GM21447 (cell line): ENCODE measurements at regions not wholly inside any gene's neighbourhood (a gene's known extent, or its start where the extent isn't known, plus 50 kb on each side); places are given as distances from the start of the nearest gene placed in this dataset.

Experiments used
- ATAC-seq: cut with Tn5 transposase; IDR thresholded peaks from one replicate; pipeline ENCODE4 v1.9.1; 2021; ENCODE audit not compliant: unreplicated experiment

GRCh38 chr12:22893878-22894277 lies 268.9 kb downstream of the ETNK1 start:
- no peak for ATAC-seq

- ATAC-seq, result no peak
Observed at GRCh38 chr12:22899184-22899583, 274.2 kb downstream of the ETNK1 start.

DNA sequence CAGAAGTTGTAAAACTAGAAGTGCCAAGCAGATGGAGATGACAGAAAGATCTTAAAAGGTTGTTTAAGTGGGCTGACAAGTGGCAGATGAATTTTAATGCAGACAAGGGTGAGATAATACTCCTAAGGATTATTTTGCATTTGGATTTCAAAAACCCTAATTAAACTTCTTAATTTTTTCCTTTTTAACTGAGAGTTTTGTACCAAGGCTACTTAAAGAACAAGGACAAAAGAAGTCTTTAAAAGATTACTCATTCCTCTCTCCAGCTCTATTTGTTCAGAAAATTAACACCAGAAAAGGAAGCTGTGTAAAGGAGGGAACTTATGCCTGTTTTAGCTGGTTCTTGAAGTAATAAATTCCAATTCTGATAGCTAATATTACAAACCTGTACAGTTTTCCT lies 275.4 kb downstream of the ETNK1 start:
- no peak for ATAC-seq

DNA sequence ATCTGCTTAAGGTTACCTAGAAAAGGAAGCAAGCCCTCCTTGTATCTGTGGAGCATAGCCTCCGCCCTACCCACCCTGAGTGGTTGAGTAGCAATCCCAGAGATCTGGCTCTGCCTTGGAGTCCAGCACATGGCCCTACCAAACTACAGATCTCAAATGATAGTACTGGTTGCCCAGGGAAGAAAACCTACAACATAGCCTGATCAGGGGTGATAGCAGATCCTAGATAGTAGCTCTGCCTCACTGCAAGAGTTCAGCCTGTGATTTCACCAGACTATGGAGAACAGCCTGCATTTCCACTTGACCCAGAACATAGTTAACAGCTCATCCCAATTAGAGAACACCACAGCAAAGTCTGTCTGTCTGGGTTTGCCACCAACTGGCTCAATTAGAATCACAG lies 279.5 kb downstream of the ETNK1 start:
- ATAC-seq, result no peak

- no peak for ATAC-seq
Observed at GRCh38 chr12:22916241-22916640, 291.3 kb downstream of the ETNK1 start.

GRCh38 chr12:22916815-22917214 lies 291.8 kb downstream of the ETNK1 start:
- no peak for ATAC-seq

- no peak for ATAC-seq
Observed at GRCh38 chr12:22919883-22920282, 294.9 kb downstream of the ETNK1 start.

- no peak for ATAC-seq
Observed at GRCh38 chr12:22923768-22924167, 298.8 kb downstream of the ETNK1 start.

- no peak for ATAC-seq
Observed at GRCh38 chr12:22924391-22924790, 299.4 kb downstream of the ETNK1 start.

GRCh38 chr12:22925623-22926022 lies 300.7 kb downstream of the ETNK1 start:
- ATAC-seq, result no peak

DNA sequence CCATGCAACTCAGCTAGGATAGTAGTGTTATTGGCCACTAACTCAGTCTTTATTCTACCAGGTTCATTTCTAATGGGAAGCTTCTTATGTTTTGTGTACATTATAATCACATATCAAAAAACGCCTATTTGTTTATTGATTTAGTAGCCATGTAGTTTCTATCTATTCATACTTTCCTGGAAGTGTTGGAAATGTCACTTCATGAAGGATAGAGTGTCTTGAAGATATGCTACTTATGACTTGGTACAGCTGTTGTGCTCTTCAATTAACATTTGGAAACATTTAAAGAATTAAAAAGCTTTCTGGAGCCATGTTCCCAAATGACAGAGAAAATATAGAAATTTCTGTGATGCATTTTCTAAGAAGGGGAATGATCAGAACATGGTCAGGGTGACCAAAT lies 307.5 kb downstream of the ETNK1 start:
- ATAC-seq, result no peak

GRCh38 chr12:22935090-22935489 lies 310.1 kb downstream of the ETNK1 start:
- no peak for ATAC-seq

GRCh38 chr12:22935501-22935900 lies 310.5 kb downstream of the ETNK1 start:
- ATAC-seq, result no peak

GRCh38 chr12:22938323-22938722 lies 313.4 kb downstream of the ETNK1 start:
- no peak for ATAC-seq

GRCh38 chr12:22951206-22951605 lies 326.2 kb downstream of the ETNK1 start:
- no peak for ATAC-seq

GRCh38 chr12:22956690-22957089 lies 331.7 kb downstream of the ETNK1 start:
- no peak for ATAC-seq

GRCh38 chr12:22967171-22967570 lies 342.2 kb downstream of the ETNK1 start:
- ATAC-seq, result no peak

DNA sequence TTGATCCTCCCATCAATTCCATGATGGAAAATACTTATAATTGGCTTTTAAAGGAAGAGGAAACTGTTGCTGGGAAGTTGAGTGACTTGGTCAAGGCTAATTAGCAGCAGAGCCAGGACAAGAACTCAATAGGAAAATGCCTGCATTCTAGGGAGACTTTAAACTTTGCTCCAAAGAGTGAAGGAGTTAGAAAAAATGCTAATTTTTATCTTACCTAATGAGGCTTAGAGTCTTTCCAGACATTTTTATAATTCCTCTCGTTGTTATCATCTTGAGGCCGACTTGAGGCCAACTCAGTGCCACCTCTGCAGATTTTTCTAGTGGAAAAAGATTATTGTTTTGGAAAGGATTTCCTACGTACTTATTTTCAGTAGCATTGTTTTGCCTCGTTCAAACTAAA lies 344.6 kb downstream of the ETNK1 start:
- no peak for ATAC-seq

GRCh38 chr12:22971247-22971646 lies 346.3 kb downstream of the ETNK1 start:
- ATAC-seq, result no peak

DNA sequence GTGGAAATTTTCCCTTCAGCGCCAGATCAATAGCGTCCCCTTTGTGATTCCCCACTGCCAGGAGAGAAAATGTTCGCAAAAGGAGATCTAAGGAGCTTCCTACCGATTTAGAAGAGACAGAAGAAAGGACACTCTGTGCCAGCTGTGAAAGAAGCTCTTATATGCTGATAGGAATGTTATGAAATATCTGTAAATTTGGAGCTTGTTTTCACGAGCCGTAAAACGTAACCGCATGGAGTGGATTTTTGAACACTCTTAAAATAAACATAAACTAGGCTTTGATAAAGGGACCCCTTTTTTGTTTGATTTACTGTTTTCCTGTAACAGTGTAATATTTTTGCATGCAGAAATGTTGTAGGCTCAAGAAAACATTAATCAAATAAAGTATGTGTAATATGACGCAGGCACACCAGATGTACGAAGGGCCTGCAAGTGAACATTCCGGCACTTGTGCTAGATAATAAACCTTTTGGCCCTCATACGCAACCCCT lies 346.8 kb downstream of the ETNK1 start:
- no peak for ATAC-seq

GRCh38 chr12:22974865-22975264 lies 349.9 kb downstream of the ETNK1 start:
- ATAC-seq, result no peak

DNA sequence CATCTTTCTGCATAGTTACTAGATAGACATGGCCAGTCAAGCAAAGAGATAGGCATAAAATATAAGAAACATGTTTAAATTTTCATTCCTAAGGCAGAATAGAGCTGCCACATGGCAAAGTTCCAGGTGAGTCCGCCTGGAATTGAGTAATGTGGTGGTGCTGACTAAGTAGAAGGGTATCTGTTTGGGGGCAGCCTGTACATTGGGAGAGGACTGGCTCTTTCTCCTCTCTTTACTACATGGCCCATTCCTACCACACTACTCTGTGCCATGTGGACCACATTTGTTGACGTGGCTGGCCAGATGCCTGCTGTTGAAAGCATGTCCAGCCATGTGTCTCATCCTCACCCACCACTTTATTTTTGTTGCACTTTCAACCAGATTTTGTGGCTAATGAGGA lies 354.0 kb downstream of the ETNK1 start:
- ATAC-seq, result no peak

DNA sequence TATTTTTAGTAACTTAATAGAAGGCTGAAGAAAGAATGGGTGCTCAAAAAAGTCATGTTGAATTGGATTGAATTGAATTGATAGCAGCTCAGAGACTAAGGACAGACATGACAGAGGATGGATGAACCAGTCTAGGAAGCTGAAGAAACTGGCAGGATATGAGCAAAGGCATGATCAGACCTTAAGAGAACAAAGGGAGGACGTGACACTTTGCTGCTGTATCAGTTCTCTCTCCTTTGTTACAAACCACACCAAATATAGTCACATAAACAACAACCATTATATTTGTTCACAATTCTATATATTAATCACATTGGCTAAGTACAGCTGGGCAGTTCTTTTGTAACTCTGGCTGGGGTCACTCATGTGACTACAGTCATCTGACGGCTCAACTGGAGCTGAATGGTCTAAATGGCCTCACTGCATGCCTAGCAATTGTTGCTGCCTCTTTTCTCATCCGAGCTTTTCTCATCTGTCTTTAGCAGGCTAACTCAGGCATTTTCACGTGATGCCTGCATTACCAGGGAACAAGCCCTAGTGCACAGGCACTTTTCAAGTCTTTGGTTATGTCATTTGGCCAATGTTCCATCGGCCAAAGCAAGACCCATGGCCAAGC lies 355.0 kb downstream of the ETNK1 start:
- no peak for ATAC-seq
